ENCODE measurements at regions not wholly inside any gene's neighbourhood (a gene's known extent, or its start where the extent isn't known, plus 50 kb on each side); places are given as distances from the start of the nearest gene placed in this dataset.
"Not testable (repeated sequence)": the region's sequence is repeated elsewhere in the genome, so short reads cannot be mapped to it uniquely, and the experiment has no call there.

GRCh38 chr6:141437011-141437410 lies 695.7 kb upstream of the GJE1 start:
- no peak for DNase-seq

DNA sequence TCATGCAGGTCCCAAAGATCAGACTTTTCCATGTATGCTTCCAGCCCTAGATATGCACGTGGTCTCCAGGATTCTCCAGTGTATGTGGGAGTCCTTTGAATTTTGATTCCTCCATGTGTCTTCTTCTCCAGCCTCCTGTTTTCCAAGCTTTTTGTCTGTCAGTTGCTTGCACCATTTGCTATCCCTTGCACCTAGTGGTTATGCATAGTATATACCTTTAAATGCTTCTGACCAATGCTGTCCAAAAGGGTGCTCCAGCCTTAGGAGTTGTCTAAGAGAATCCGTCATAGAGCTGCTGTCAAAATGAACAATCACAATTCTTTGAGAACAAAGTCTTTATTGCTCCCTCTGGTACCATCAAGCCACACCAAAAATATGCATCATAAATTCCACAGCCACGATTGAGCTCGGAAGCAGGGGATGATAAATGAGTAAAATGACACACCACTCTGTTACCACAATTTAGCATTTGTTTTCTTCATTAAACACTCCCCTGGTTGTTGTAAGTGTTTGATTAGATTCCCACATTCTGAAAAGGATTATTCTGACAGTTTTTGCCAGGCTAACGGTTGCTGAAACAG lies 706.2 kb upstream of the GJE1 start:
- no peak for DNase-seq

DNA sequence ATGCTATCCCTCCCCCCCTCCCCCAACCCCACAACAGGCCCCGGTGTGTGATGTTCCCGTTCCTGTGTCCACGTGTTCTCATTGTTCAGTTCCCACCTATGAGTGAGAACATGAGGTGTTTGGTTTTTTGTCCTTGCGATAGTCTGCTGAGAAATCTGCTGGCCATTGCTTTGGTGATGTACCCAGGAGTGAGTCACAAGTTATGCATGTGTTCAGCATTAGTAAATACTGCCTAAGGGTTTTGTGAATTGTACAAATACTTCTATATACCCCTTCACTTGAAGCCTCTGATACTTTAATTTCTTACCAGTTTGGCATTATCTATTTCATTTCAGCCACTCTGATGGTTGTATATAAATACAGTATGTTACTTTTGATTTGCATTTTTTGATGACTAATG lies 711.3 kb upstream of the GJE1 start:
- DNase-seq = no peak

GRCh38 chr6:141418076-141418475 lies 714.6 kb upstream of the GJE1 start:
- no peak for DNase-seq

DNA sequence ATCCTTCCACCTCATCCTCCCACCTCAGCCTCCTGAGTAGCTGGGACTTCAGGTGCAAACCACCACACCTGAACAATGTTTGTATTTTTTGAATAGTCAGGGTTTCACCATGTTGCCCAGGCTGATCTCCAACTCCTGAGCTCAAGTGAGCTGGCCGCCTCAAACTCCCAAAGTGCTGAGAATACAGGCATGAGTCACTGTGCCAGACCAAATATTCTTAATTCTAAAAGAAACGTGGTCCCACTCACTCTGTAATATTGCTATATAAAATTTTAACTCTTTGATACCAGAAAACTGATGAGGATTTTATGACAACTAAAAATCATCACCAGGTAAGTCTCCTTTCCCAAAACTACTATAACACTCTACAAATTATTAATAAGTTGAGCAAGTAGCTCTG lies 716.8 kb upstream of the GJE1 start:
- no peak for DNase-seq

GRCh38 chr6:141413196-141413595 lies 719.5 kb upstream of the GJE1 start:
- DNase-seq = no peak

DNA sequence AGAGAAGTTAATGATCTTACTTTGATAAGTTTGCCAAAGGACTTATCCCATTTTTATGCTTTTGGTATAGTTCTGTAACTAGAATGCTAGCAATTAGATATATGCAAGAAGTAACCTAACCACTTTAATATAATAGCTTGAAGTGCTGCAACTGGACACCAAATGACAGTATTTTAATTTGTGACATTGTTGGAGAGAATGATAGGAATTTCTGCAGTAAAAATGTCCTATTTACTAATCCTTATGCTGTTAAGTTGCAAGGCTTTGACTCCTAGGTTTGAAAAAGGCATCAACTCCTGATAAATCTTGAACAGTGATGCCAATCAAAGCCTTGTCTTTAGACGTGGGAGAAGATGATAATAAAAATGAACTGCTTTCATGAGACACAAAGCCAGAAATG lies 726.0 kb upstream of the GJE1 start:
- DNase-seq = no peak

GRCh38 chr6:141403827-141404226 lies 728.9 kb upstream of the GJE1 start:
- DNase-seq = no peak

GRCh38 chr6:141403103-141403502 lies 729.6 kb upstream of the GJE1 start:
- DNase-seq = no peak

DNA sequence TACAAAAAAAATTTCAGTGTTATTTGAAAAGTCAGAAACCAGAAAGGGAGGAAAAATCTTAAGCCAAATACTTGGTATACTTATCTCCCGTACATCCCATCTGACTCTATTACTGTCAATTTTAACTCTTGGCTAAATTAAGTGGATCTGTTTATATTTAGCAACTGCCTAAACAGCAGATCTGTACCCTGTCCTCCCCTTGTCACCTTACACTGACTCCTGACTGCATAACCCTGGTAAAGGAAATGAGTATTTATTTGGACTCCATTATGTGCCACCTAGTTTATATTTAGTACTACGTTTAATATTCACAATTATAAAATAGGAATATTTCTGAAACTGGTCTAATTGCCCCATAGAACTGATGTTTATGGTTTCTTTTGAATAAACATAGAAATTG lies 730.2 kb upstream of the GJE1 start:
- DNase-seq = no peak

DNA sequence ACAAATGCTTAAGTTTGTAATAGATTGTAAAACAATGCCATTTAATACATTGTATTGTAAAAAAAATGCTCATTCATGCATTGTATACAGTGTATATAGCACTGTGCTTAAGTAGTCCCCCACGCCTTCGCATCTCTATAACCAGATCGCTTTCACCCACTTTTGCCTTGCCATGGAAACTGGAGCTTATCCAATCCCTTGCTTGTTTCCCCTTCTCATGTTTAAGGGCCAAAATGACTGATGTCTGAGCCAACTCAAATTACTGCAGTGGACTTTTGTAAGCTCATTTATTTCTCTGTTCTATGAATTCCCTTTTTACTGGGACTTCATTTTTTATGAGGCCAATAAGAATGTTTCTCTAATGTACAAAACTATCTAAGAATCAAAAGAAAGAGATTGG lies 730.9 kb upstream of the GJE1 start:
- DNase-seq = no peak

- no peak for DNase-seq
Measured at GRCh38 chr6:141401168-141401567, 731.6 kb upstream of the GJE1 start.

DNA sequence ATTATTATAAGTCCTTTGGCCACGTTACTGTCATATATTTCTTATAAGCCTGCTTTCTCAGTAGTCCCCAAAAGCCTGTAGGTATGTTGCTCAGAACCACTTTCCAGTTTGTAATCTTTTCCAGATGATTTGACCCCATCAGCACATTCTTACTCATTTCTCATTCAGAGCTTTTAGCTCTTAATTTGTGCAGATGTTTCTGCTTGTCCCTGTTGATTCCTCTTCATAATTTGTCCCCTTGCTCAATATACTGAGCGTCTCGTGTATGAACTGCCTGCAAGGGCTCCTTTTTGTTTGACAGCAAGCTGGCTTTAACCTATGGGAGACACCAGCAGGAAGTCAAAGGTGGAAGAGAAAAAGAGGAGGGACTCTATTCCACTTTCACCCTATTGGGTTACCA lies 733.8 kb upstream of the GJE1 start:
- no peak for DNase-seq

DNA sequence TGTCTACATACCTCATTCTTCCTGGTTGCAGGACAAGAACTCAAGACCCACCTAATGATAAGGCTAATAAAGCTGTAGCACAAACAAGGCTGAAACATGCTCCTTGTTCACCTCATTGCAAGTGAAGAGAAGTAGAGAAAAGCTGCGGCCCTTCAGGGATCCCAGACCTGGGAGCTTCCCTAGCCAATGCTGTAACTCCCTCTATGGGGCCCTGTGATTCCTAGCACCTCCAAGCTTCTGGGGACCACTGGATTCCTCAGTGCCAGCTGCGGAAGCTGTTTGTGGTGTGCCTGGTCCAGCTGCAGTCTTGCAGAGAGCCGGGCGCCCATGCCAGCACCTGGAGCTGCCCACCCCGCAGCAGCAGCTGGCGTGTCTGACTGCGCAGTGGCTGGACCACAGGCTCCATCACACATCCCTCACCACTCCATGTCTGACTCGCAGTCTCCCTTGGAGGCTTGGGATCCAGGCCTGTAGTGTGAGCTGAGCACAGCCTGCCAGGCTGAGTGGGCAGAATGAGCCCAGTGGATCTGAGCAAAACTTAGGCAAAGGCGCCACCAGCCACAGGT lies 737.2 kb upstream of the GJE1 start:
- DNase-seq = no peak

DNA sequence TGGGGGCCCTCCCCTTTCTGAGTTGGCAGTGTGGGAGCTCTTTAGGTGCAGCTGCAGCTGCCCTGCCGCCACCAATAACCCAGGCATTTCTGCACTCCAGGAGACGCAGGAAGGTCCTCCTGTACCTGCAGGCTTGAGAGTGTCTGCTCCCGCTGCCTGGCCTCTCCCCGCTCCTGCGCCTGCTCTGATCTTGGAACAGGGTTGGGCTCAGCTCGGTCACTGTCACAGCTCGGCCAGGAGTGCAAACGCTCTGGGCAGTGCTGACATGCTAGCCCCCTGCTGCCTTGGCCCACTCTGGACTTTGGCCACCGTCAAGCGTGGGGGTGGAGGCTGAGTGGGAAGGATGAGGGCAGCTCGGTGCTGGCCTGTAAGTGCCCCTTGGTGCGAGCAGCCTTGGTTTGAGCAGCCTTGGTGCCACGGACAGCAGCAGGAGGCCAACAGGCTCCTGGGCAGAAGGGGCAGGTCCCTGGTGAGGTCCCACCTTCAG lies 738.1 kb upstream of the GJE1 start:
- no peak for DNase-seq

- DNase-seq = no peak
Measured at GRCh38 chr6:141394125-141394536, 738.6 kb upstream of the GJE1 start.

- DNase-seq = no peak
Measured at GRCh38 chr6:141393405-141394124, 739.2 kb upstream of the GJE1 start.

GRCh38 chr6:141391135-141391534 lies 741.6 kb upstream of the GJE1 start:
- DNase-seq = not testable (repeated sequence)

DNA sequence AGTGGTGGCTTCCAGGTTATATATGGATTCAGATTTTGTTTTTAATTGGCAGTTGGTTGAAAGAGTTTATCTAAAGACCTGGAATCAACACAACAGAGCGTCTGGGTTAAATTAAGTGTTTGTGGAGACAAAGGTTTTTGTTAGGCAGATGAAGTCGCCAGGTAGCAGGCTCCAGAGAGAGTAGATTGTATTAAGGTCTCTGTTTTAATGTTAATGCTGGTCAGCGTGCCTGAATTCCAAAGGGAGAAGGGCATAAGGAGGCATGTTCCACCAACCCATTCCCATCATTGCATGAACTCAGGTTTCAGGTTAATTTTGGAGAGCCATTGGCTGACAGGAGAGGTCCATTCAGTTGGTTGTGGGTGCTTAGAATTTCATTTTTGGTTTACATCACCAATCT lies 744.1 kb upstream of the GJE1 start:
- DNase-seq = no peak

GRCh38 chr6:141370438-141370837 lies 762.3 kb upstream of the GJE1 start:
- no peak for DNase-seq

DNA sequence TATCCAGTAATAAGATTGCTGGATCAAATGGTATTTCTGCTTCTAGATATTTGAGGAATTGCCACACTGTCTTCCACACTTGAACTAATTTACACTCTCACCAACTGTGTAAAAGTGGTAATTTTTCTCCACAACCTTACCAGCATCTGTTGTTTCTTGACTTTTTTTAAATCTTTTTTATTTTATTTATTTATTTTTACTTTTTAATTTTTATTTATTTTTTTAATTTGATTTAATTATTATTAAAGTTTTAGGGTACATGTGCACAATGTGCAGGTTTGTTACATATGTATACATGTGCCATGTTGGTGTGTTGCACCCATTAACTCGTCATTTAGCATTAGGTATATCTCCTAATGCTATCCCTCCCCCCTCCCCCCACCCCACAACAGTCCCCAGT lies 765.9 kb upstream of the GJE1 start:
- DNase-seq = not testable (repeated sequence)

DNA sequence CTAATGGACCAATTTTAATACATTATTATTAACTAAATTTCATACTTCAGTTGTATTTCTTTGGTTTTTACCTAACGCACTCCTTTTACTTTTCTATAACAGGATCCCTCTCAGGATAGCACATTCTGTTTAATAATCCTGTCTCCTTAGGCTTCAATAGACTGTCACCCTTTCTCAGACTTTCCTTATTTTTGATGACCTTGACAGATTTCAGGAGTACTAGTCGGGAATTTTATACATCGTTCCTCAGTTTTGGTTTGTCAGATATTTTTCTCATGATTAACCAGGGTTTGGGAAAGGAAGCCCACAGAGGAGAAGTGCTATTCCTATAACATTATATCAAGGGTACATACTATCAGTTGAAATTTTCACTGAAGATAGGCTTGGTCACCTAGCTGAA lies 768.0 kb upstream of the GJE1 start:
- DNase-seq = no peak

- DNase-seq = no peak
Measured at GRCh38 chr6:141364232-141364631, 768.5 kb upstream of the GJE1 start.

- DNase-seq = no peak
Measured at GRCh38 chr6:141361559-141361958, 771.2 kb upstream of the GJE1 start.

GRCh38 chr6:141359953-141360352 lies 772.8 kb upstream of the GJE1 start:
- no peak for DNase-seq

All from hematopoietic multipotent progenitor cell treated with erythropoietin and hydrocortisone succinate and interleukin-3 and kit ligand, for 8 days (in vitro differentiated cells).